Fibroblast of skin of left quadriceps (primary cell): ENCODE measurements at regions not wholly inside any gene's neighbourhood (a gene's known extent, or its start where the extent isn't known, plus 50 kb on each side); places are given as distances from the start of the nearest gene placed in this dataset.
"Not testable (repeated sequence)": the region's sequence is repeated elsewhere in the genome, so short reads cannot be mapped to it uniquely, and the experiment has no call there.

ENCODE experiments used
- DNase-seq, 2 experiments: peaks; one replicate each; pipeline ENCODE4 v3.0.0-alpha.2; 2013; ENCODE audit warnings: low read depth in 2 of 2

DNA sequence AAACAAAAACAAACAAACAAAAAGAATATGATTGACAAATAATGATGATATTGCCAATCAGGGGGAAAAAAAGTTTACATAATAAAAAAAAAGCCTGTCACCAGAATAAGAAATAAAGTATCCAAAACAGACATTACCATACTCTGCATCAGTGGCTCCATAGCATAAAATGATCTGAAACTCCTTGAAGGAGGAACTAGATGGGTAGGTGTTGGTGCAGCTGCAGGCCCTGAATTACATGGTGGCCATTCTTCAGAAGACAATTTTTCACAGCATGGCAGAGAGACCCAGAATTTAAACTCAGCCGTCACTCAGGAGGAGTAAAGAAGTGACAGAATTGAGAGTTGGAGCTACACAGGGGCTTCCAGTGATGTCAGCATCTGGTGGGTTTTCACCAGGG is 60.2 kb downstream of the GLUL start:
- DNase-seq: no peak

DNA sequence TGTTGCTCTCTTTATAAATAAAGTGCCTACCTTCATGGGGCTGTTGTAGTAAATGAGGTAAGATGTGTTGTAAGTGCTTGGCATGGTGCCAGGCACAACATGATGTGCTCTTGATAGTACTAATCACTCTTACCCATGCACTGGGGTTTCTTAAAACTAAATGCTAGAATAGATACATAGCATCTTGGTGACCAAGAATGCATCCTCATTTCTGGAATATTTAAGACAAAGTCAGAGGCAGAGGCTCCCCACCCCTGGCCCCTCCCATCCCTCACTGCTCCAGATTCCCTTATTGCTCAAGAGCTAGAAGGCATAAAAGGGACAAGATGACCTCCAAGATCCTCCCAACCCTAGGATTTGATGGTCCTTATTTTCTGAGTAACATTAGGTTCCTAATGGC is 61.3 kb downstream of the GLUL start:
- no peak for DNase-seq

DNA sequence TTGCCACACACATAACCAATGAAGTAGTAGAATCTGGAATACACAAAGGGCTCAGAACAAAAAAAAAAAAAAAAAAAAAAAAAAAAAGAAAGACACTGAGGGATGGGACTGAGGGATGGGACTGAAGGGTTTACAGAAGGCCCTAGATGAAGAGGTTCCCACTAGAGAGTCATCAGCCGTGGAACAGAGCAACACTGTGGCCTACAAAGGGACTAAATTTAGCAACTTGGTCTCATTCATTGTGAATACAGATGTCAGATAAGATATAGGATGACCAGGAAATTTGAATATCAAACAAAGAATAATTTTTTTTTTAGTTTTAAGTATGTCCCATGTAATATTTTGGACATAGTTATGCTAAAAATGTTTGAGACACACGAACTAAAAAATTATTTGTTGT is 62.1 kb downstream of the GLUL start:
- DNase-seq: no peak

DNA sequence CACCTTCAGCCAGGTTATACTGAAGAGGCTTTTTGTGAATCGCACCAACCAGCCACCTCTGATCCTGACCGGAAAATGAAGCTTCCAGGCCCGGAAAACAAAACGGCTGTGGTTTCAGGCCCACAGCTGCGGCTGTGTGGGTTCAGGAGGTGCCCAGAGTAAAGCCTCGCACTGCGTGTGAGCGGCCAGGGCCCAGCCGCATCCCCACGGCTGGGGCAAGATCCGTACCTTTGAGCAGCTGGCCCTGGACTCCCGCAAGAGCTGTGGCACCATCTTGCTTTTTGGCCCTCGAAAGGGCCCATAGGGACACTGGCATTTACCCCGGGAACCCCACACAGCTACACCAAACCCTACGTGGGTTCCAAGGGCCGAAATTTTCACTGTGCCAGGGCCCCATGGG is 63.0 kb downstream of the GLUL start:
- no peak for DNase-seq

DNA sequence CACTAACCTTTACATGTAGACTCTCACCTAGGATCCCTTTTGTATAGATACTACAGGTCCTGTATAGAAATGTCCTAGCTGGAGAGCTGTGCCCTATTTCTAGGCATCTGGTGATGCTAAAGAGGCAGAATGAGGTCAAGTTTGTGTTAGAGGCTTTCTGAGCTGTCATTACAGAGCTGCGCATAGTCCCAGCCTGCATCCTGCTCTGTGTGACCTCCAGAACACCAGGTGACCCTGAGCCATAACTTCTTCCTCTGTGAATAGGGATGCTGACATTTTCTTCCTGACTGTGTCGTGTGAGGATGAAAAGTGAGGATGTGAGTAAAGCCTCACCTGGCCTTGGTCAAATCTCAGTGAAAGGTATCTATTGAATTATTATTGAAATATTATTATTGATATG is 66.3 kb downstream of the GLUL start:
- no peak for DNase-seq

DNA sequence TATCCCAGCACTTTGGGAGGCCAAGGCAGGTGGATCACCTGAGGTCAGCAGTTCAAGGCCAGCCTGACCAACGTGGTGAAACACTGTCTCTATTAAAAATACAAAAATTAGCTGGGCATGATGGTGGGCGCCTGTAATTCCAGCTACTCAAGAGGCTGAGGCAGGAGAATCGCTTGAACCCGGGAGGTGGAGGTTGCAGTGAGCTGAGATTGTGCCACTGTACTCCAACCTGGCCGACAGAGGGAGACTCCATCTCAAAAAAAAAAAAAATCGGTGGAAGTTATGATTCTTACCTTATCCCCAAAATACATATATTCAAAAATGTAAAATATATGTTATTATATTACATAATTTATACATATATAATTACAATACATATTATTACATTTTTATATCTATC is 70.1 kb downstream of the GLUL start:
- DNase-seq: not testable (repeated sequence)

DNA sequence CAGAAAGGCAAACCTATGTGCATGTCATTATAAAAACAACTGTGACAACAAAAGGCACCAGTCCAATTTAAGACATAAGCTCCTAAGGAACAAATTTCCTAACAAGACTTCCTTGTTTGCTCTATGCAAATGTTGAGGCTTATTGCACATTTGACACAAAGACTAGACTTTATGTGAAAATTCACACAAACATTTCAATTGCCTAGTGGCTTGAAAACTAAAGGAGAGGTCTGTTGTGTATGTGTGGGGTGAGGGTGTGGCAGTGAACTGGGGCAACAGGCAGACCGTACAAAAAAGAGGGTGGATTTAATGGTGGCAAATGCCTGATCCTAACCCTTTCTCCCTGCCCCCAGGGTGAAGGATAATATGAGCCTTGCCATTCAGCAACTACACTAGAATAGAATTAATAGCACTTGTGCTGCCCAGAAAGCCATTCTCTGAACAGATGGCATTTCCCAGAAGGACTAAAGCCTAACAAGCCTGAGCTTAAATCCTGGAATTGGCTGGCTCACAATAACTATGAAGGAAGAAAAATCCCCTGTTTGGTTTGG is 73.9 kb downstream of the GLUL start:
- DNase-seq: no peak

DNA sequence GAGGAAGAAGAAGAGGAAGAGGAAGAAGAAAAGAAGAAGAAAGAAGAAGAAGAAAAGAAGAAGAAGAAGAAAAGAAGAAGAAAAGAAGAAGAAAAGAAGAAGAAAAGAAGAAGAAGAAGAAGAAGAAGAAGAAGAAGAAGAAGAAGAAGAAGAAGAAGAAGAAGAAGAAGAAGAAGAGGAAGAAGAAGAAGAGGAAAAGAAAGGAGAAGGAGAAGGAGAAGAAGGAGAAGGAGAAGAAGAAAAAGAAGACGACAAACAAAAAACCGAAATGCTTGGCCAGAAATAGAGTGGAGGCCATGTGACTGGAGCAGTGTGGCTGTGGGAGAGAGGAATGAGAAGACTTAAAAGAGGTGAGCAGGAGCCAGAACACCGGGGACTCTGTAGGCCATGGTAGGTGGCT is 75.1 kb downstream of the GLUL start:
- not testable (repeated sequence) for DNase-seq

DNA sequence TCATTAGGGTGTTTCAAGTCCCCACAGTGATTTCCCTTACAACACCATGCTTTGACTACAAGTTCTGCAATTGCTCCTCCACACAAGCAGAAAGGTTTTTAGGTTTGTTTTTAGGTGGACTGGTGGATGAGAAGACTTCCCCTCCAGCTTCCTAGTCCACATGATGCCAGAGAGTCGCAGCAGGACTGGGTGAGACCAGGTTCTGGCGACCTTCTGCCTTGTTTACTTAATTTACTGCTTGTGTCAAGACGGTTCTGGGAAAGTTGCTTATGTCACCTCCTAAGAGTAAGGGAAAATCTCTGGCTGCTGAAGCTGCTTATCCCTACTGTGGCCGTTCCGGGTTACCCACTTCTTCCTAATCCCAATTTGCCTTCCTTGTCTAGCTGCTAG is 76.4 kb downstream of the GLUL start:
- no peak for DNase-seq

DNA sequence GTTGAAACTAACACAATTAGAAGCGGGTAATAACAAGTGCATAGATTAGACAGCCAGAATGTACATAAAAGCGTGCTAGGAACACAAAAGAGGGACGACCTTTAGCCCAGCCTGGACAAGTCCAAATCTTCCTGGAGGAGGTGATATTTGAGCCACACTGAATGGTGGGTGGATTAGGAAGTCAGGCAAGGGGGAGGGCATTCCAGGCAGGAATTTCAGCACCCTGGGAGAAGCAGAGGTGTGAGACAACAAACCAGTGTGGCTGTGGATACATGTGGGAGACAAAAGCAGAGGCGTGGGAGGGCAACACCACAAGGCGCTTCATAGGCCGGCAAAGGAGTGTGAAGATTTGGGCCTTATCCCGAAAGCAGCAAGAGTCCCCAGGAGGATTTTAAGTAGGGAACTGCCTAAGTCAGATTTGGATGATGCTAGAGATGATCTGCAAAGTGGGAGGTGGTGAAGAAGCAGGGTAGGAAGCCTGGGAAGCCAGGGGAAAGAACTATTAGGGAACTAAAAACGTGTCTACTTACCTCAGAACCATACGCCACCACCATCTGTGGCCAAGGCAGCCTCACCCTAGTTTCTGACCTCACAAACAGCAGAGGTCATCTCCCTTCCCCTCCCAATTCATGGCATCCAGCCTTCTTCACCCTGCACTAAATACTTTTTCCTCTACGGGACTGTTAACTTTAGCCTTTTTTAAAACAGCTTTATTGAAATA is 81.8 kb downstream of the GLUL start:
- DNase-seq: no peak

DNA sequence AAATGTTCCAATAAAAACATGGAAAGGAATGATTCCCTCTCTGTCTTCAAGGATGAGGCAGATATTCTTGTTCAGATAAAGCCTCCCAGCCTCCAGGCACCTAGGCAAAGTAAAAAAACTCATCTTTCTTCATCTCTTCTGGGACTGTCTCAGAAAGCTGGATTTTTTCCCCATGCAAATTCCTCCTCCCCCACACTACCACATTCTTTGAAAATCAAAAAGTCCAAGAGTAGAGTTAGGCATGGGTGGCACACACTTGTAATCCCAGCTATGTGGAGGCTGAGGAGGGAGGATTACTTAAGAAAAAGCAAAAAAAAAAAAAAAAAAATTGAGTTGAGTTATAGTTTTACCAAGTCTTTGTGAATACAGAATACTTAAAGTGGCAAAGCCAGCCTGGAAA is 82.8 kb downstream of the GLUL start:
- DNase-seq: no peak

DNA sequence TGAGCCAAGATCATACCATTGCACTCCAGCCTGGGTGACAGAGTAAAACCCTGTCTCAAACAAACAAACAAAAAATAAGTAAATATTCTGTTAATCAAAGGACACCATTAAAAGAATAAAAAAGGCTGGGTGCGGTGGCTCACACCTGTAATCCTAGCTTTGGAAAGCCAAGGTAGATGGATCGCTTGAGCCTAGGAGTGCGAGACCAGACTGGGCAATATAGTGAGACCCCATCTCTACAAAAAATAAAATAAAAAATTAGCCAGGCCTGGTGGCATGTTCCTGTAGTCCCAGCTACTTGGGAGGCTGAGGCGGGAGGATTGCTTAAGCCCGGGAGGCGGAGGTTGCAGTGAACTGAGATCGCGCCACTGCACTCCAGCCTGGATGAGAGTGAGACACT is 84.1 kb downstream of the GLUL start:
- not testable (repeated sequence) for DNase-seq

DNA sequence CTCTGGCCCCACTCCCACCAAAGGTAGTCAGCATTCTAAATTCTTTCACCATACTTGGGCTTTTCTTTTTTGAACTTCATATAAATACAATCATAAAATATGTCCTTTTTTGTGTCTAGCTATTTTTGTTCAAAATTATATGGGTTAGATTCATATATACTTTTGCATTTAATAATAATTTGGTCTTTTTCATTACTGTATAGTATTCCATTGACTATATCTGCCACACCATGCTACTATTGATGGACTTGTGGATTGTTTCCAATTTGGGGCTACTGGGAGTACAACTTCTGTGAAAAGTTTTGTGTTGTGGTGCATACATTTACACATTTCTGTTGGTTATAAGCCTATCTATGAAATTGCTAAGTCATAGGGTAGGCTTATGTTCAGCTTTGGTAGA is 85.7 kb downstream of the GLUL start:
- DNase-seq: no peak

DNA sequence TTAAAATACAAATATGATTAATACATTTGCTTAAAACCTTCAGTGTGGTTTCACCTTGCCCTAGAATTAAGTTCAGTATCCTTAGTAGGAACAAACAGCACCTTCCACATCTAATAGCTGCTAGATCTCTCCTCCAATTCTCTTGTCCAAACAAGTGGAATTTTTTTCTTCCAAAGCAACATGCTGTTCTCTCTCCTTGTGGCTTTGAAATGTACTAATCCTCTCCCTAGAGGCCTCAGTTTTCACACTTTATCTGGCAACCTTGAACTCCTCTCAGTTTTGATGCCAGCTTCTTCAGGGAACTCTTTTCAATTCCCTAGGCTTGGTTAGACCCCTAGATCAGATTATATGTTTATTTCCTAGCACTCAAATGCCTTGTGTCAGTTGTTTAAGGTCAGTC is 87.0 kb downstream of the GLUL start:
- DNase-seq: no peak

DNA sequence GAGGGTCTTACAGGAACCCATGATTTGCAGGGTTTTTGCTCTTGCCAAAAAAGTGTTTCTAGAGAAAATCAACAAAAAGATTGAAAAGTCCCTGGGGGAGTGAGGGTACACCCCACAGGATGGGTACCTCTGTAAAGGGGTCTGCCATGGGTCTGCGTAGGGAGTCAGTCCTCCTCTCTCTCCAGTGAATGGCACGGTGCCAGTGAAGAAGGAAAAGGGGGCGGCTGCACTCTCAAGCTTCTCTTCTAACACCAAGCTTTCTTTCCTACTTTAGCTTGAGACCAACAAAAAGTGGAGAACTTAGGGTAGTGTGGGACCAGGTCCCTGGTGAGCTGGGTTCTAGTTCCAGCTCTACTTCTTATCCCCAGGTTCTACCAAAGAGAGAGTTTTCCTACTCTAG is 87.4 kb downstream of the GLUL start:
- DNase-seq: no peak

DNA sequence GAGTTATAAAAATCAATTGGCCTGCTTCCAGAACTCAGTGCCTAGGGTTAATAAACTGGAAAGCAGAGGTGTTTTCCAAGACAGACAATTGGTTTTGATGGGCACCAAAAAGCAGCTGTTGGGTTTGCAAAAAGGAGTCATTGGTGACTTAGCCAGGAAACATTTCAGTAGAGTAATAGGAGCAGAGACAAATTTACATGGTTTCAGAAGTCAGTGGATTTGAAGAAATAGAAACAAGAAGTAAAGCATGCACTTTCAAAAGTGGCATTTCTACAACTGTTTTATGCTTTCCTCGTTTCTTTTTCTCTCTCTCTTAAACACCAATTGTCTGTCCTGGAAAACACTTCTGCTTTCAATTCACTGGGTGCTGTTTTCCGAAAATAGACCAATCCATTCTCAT is 87.8 kb downstream of the GLUL start:
- no peak for DNase-seq

DNA sequence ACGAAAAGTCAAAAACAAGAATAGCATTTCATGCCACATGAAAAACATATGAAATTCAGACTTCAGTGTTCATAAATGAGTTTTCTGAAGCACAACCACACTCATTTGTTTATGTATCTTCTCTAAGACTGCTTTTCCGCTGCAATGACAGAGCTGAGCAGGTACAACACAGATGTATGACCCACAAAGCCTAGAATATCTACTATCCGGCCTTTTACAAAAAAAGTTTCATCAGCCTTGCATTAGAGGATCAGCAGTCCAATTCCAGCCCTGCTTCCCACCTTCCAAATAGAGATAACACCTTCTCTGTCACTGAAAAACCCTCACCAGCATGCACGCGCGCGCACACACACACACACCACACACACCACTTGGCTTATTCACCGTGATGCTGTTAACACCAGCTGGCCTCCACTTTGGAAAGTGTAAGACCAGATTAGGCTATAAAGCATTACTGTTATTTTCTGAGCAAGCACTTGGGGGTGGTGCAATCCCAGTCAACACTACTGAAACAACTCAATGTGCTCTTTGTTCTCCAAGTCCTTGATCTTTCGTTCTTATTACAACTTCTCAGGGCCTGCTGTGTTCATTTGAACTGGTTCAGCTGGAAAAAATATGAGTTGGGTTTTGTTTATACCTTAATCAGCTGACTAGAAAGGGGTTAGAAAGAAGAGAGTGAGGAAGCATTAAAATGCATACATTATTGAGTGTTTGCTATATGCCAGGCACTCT is 90.0 kb downstream of the GLUL start:
- DNase-seq: no peak

DNA sequence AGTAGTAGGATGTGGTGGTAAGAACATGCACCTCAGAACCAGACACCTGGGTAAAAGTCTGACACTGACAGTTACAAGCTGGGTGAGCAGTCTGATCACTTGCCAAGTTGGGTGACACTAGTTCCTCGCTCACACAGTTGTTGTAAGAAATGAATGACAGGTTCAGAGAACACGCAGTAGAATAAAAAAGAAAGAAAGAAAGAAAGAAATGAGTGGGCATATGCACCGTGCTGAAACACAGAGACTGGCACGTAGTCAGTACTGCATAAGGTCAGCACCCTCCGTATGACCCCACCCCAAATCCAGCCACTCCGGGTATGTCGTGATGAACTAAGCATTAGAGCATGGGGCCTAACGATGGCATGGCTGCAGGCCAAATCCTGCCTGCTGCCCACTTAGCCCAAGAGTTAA is 90.6 kb downstream of the GLUL start:
- DNase-seq: no peak

DNA sequence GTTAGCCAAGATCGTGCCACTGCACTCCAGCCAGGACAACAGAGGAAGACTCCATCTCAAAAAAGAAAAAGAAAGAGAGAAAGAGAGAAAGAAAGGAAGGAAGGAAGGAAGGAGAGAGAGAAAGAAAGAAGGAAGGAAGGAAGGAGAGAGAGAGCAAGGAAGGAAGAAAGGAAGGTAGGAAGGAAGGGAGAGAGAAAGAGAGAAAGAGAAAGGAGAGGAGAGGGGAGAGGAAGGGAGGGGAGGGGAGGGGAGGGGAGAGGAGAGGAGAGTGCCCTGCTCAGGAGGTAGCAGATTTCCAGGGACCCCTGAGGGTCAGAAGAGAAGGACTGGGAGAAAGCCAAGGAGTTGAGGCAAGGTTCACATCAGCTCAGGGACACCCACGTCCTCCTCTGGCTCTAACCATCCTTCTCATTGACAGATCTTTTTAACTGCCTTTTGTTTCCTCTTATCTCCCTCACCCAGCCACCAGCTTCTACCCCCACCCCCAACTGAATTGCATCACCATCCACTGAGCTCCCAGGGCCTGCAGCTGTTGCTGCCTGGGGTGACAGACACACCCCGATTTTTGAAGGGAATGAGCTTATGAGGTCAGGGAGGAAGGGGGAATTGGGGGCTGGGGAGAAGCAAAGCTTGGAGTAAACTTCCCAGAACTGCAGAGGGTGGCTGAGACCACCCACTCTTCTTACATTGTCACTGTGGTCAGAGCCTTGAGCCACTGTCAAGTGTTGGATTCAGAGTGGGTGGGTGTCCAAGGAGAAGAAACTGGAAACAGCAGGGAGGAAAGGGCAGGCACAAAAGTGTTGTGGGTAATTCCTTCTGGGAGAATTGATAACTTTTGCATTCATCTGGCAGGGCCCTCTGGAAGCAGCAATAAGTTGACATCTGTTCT is 91.6 kb downstream of the GLUL start:
- DNase-seq: no peak

DNA sequence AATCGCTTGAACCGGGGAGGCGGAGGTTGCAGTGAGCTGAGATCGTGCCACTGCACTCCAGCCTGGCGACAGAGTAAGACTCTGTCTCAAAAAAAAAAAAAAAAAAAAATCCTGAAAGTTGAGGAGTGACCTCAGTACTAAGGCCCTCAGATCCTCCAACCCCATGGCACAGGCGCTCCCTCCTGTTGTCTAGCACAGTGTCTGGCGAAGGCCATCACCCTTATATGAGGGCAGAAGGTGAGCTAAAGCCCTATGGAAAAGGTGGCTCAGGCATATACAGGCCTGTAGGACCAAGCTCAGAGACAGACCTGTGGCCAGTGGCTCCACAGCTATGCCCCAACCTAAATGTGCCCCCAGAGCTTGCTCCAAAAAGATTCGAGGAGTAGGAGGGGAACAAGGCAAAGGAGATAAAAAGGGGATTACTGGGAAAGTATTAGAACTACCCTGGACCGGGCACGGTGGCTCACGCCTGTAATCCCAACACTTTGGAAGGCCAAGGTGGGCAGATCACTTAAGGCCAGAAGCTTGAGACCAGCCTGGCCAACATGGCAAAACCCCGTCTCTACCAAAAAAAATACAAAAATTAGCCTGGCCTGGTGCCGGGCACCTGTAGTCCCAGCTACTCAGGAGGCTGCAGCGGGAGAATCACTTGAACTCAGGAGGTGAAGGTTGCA is 92.4 kb downstream of the GLUL start:
- not testable (repeated sequence) for DNase-seq

DNA sequence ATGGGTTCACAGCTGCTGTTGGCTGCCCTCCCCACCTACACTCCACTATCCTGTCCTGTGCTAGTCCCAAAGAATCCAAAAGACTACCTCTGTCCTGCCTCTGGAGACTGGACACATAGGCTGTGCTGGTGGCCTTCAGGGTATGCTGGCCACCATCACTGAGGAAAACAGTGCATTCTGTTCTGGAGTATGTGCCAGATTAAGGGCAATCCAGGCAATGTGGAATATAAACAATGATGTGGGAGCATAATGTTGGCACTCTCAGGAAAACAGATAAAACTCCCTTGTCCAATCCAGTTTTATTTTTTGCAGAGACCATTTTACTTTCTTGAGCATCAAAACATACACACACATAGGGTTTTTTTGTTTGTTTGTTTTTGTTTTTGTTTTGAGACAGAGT is 94.3 kb downstream of the GLUL start:
- no peak for DNase-seq

DNA sequence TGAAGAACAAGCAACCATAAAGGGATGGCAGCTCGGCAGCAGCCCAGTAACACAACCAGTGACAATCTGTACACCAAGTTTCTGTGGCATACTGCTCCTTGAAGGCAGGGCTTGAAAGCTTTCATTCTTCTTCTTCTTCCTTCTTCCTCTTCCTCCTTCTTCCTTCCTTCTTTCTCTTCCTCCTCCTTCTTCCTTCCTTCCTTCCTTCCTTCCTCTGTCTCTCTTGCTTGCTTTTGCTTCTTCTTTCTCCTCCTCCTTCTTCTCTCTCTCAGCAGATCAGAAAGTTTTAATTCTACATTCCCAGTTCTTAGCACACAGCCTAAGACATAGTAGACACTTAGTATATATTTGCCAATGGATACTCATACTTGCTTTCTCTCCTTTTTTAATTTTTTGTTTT is 95.9 kb downstream of the GLUL start:
- no peak for DNase-seq
